GM23338 (cell line): ENCODE measurements at regions not wholly inside any gene's neighbourhood (a gene's known extent, or its start where the extent isn't known, plus 50 kb on each side); places are given as distances from the start of the nearest gene placed in this dataset.

Experiments
- ATAC-seq: fragments of 200-7000 bp; cut with Tn5 transposase; 3 replicates; pipeline ENCODE4 v1.9.1; 2020
- DNase-seq: peaks from one replicate; pipeline ENCODE4 v3.0.0-alpha.2; 2015; ENCODE audit warnings: low spot score
- H2AFZ ChIP-seq: fragments of 200-600 bp; sonication (generic); 2 replicates; pipeline ENCODE4 v1.8.0; 2016; ENCODE audit warnings: antibody characterized with exemption, mild to moderate bottlenecking, moderate library complexity
- H3F3A ChIP-seq: fragments of 200-600 bp; sonication (generic); replicated peaks from 2 replicates; pipeline ENCODE4 v1.8.0; 2017; ENCODE audit warnings: antibody characterized with exemption, mixed run types, low read depth
- H3K27ac ChIP-seq: fragments of 200-600 bp; sonication (generic); 2 replicates; pipeline ENCODE4 v1.6.1; 2016; ENCODE audit warnings: low read depth
- H3K27me3 ChIP-seq: fragments of 200-600 bp; sonication (generic); 2 replicates; pipeline ENCODE4 v1.8.0; 2016; ENCODE audit warnings: mild to moderate bottlenecking, mixed run types, moderate library complexity; ENCODE audit not compliant: insufficient read depth
- H3K36me3 ChIP-seq: fragments of 200-600 bp; sonication (generic); 2 replicates; pipeline ENCODE4 v1.8.0; 2016; ENCODE audit warnings: mild to moderate bottlenecking; ENCODE audit not compliant: insufficient read depth
- H3K4me1 ChIP-seq: fragments of 200-600 bp; sonication (generic); 2 replicates; pipeline ENCODE4 v1.8.0; 2016; ENCODE audit warnings: mild to moderate bottlenecking, moderate library complexity; ENCODE audit not compliant: insufficient read depth
- H3K4me2 ChIP-seq: fragments of 200-600 bp; sonication (generic); 2 replicates; pipeline ENCODE4 v1.7.1; 2017; ENCODE audit warnings: mixed run types
- H3K4me3 ChIP-seq: fragments of 200-600 bp; sonication (generic); 2 replicates; pipeline ENCODE4 v1.6.1; 2016; ENCODE audit warnings: mixed run types
- H3K79me2 ChIP-seq: fragments of 200-600 bp; sonication (generic); replicated peaks from 2 replicates; pipeline ENCODE4 v1.8.0; 2017; ENCODE audit warnings: mild to moderate bottlenecking; ENCODE audit not compliant: insufficient read depth
- H3K9me2 ChIP-seq: fragments of 200-600 bp; sonication (generic); 2 replicates; pipeline ENCODE4 v1.8.0; 2017; ENCODE audit not compliant: insufficient read depth
- H4K20me1 ChIP-seq: fragments of 200-600 bp; sonication (generic); replicated peaks from 2 replicates; pipeline ENCODE4 v1.8.0; 2017; ENCODE audit warnings: mild to moderate bottlenecking; ENCODE audit not compliant: insufficient read depth
- H3K27ac Mint-ChIP-seq: 2 replicates; pipeline ENCODE4 v1.8.0; 2020; ENCODE audit warnings: inconsistent platforms, mild to moderate bottlenecking, moderate library complexity, mixed read lengths
- H3K27me3 Mint-ChIP-seq: 3 replicates; pipeline ENCODE4 v1.8.0; 2022; ENCODE audit warnings: low read depth, mild to moderate bottlenecking, moderate library complexity, mixed read lengths, inconsistent platforms; ENCODE audit not compliant: insufficient read depth, poor library complexity
- H3K36me3 Mint-ChIP-seq: 3 replicates; pipeline ENCODE4 v1.8.0; 2021; ENCODE audit warnings: low read depth, mild to moderate bottlenecking, inconsistent platforms, moderate library complexity, mixed read lengths
- H3K4me1 Mint-ChIP-seq: 3 replicates; pipeline ENCODE4 v1.8.0; 2020; ENCODE audit warnings: mild to moderate bottlenecking, inconsistent platforms, mixed read lengths
- H3K4me3 Mint-ChIP-seq: 3 replicates; pipeline ENCODE4 v1.8.0; 2021; ENCODE audit warnings: moderate library complexity, mild to moderate bottlenecking, inconsistent platforms, mixed read lengths
- H3K9me3 Mint-ChIP-seq: 3 replicates; pipeline ENCODE4 v1.8.0; 2020; ENCODE audit warnings: moderate library complexity, mild to moderate bottlenecking, inconsistent platforms, mixed read lengths
- CREB1 ChIP-seq: fragments of 250-450 bp; sonication (Bioruptor Pico); IDR thresholded peaks from 2 replicates; pipeline ENCODE4 v1.5.0; 2020; ENCODE audit warnings: low read depth, mild to moderate bottlenecking, moderate library complexity
- NANOG ChIP-seq: IDR thresholded peaks from 2 replicates; pipeline ENCODE4 v1.6.1; 2016; ENCODE audit warnings: antibody characterized with exemption, borderline replicate concordance
- POLR2AphosphoS5 ChIP-seq: IDR thresholded peaks from 2 replicates; pipeline ENCODE4 v1.6.1; 2016; ENCODE audit warnings: antibody characterized with exemption, low read depth
- STAT1 ChIP-seq: IDR thresholded peaks from one replicate; pipeline ENCODE4 v1.6.1; 2016; ENCODE audit warnings: antibody characterized with exemption; ENCODE audit not compliant: unreplicated experiment
- ZNF331 ChIP-seq: fragments of 250-450 bp; sonication (Bioruptor Pico); IDR thresholded peaks from 2 replicates; pipeline ENCODE4 v1.5.0; 2020; ENCODE audit warnings: low read depth, mild to moderate bottlenecking, moderate library complexity
- TF ChIP-seq, protein P1 (sequence below): fragments of 250-450 bp; sonication (Bioruptor Pico); IDR thresholded peaks from 2 replicates; pipeline ENCODE4 v1.5.0; 2020; ENCODE audit warnings: mild to moderate bottlenecking, moderate library complexity
- TF ChIP-seq, protein P2 (sequence below), 2 experiments: fragments of 200-600 bp in 1 of 2; sonication (generic) in 1 of 2; conservative IDR thresholded peaks; 2 replicates each; pipeline versions ENCODE4 v1.5.1 to v1.6.1; 2016 to 2017; ENCODE audit warnings: antibody characterized with exemption in 2 of 2, low read depth in 2 of 2, mild to moderate bottlenecking in 2 of 2, moderate library complexity in 1 of 2
- TF ChIP-seq, protein P3 (sequence below): IDR thresholded peaks from 2 replicates; pipeline ENCODE4 v1.6.1; 2016; ENCODE audit warnings: antibody characterized with exemption

DNA sequence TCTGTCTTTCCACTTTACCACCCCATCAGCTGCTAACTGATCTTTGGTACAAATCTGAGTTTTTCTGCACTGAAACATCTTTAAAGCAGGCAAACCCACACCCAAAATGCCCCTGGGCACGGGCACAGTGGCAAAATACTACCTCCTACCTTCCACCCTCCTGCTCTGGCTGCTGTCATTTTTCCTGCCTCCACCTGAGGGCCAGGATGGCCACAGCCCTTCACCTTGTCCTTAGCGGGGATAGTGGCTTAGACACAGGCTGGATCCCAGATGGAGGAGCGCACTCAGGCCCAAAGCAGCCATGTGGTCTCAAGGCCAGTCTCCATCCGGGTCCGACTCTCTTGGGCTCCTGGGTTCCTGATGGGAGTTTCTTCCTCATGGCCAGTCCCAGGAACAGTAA lies 98.3 kb downstream of the HIF1AN start:
- Histone ChIP-seq H2AFZ (no peak overlapping the region; the same call in 1 of the 2 replicates), H3K36me3 (no peaks in the 10 kb centered on the region), H3K4me1 (peaks cover 8% of the 10 kb centered on the region; the same call in 1 of the 2 replicates), H3K4me3 (no peak overlapping the region), H4K20me1 (no peaks in the 10 kb centered on the region), H3K4me2 (no peak overlapping the region), H3F3A (no peaks in the 10 kb centered on the region), H3K79me2 (no peaks in the 10 kb centered on the region), H3K27me3 (0 out of 2 replicates have a peak, but pooled peaks cover 6% of the 10 kb centered on the region), H3K27ac (no peak overlapping the region), H3K9me2 (no peaks in the 10 kb centered on the region)
- H3K9me3 Mint-ChIP-seq: no peaks in the 10 kb centered on the region
- ATAC-seq: peak; percentile 52
- TF ChIP-seq STAT1 (no peak), NANOG (no peak), POLR2AphosphoS5 (no peak), ZNF331 (CRISPR knock-in tag) (no peak), CREB1 (CRISPR knock-in tag) (no peak)
- TF ChIP-seq, protein P1, sequence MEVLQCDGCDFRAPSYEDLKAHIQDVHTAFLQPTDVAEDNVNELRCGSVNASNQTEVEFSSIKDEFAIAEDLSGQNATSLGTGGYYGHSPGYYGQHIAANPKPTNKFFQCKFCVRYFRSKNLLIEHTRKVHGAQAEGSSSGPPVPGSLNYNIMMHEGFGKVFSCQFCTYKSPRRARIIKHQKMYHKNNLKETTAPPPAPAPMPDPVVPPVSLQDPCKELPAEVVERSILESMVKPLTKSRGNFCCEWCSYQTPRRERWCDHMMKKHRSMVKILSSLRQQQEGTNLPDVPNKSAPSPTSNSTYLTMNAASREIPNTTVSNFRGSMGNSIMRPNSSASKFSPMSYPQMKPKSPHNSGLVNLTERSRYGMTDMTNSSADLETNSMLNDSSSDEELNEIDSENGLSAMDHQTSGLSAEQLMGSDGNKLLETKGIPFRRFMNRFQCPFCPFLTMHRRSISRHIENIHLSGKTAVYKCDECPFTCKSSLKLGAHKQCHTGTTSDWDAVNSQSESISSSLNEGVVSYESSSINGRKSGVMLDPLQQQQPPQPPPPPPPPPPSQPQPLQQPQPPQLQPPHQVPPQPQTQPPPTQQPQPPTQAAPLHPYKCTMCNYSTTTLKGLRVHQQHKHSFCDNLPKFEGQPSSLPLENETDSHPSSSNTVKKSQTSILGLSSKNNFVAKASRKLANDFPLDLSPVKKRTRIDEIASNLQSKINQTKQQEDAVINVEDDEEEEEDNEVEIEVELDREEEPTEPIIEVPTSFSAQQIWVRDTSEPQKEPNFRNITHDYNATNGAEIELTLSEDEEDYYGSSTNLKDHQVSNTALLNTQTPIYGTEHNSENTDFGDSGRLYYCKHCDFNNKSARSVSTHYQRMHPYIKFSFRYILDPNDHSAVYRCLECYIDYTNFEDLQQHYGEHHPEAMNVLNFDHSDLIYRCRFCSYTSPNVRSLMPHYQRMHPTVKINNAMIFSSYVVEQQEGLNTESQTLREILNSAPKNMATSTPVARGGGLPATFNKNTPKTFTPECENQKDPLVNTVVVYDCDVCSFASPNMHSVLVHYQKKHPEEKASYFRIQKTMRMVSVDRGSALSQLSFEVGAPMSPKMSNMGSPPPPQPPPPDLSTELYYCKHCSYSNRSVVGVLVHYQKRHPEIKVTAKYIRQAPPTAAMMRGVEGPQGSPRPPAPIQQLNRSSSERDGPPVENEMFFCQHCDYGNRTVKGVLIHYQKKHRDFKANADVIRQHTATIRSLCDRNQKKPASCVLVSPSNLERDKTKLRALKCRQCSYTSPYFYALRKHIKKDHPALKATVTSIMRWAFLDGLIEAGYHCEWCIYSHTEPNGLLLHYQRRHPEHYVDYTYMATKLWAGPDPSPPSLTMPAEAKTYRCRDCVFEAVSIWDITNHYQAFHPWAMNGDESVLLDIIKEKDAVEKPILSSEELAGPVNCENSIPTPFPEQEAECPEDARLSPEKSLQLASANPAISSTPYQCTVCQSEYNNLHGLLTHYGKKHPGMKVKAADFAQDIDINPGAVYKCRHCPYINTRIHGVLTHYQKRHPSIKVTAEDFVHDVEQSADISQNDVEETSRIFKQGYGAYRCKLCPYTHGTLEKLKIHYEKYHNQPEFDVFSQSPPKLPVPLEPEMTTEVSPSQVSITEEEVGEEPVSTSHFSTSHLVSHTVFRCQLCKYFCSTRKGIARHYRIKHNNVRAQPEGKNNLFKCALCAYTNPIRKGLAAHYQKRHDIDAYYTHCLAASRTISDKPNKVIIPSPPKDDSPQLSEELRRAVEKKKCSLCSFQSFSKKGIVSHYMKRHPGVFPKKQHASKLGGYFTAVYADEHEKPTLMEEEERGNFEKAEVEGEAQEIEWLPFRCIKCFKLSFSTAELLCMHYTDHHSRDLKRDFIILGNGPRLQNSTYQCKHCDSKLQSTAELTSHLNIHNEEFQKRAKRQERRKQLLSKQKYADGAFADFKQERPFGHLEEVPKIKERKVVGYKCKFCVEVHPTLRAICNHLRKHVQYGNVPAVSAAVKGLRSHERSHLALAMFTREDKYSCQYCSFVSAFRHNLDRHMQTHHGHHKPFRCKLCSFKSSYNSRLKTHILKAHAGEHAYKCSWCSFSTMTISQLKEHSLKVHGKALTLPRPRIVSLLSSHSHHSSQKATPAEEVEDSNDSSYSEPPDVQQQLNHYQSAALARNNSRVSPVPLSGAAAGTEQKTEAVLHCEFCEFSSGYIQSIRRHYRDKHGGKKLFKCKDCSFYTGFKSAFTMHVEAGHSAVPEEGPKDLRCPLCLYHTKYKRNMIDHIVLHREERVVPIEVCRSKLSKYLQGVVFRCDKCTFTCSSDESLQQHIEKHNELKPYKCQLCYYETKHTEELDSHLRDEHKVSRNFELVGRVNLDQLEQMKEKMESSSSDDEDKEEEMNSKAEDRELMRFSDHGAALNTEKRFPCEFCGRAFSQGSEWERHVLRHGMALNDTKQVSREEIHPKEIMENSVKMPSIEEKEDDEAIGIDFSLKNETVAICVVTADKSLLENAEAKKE (CRISPR knock-in tag): no peak
- TF ChIP-seq, protein P2, sequence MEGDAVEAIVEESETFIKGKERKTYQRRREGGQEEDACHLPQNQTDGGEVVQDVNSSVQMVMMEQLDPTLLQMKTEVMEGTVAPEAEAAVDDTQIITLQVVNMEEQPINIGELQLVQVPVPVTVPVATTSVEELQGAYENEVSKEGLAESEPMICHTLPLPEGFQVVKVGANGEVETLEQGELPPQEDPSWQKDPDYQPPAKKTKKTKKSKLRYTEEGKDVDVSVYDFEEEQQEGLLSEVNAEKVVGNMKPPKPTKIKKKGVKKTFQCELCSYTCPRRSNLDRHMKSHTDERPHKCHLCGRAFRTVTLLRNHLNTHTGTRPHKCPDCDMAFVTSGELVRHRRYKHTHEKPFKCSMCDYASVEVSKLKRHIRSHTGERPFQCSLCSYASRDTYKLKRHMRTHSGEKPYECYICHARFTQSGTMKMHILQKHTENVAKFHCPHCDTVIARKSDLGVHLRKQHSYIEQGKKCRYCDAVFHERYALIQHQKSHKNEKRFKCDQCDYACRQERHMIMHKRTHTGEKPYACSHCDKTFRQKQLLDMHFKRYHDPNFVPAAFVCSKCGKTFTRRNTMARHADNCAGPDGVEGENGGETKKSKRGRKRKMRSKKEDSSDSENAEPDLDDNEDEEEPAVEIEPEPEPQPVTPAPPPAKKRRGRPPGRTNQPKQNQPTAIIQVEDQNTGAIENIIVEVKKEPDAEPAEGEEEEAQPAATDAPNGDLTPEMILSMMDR (conservative IDR thresholded peaks at IDR 0.05; ENCODE audit: low read depth in 2 of 2): peak; percentile 18 to 29; a peak in 3 of 4 replicates
- TF ChIP-seq, protein P3, sequence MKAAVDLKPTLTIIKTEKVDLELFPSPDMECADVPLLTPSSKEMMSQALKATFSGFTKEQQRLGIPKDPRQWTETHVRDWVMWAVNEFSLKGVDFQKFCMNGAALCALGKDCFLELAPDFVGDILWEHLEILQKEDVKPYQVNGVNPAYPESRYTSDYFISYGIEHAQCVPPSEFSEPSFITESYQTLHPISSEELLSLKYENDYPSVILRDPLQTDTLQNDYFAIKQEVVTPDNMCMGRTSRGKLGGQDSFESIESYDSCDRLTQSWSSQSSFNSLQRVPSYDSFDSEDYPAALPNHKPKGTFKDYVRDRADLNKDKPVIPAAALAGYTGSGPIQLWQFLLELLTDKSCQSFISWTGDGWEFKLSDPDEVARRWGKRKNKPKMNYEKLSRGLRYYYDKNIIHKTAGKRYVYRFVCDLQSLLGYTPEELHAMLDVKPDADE: no peak
- no peak for DNase-seq
- H3K27ac Mint-ChIP-seq: no peak overlapping the region
- no peaks in the 10 kb centered on the region for H3K36me3 Mint-ChIP-seq
- peaks cover 20% of the 10 kb centered on the region for H3K4me1 Mint-ChIP-seq
- no peak overlapping the region for H3K4me3 Mint-ChIP-seq
- peaks cover 8% of the 10 kb centered on the region for H3K27me3 Mint-ChIP-seq
